ENCODE measurements at regions not wholly inside any gene's neighbourhood (a gene's known extent, or its start where the extent isn't known, plus 50 kb on each side); places are given as distances from the start of the nearest gene placed in this dataset.

DNA sequence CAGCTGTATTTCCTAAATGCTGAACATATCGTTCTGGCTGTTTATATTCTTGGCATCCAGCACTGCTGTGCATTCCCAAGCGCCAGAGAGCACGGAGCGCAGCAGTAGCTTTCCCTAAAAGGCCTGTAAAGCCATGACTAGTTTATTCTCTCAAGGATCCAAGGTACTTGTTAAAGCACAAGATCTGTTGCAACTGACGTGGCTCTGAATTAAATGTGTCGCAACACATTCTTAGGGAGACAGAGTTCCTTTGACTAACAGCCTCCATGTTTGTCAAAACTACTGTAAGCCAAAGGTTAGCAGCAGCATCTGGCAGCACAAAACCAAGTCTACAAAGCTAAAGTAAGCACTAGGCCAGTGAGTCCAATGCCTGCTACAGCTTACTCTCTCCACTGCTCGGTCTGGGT, 188.6 kb upstream of the FN1 start:
- in situ Hi-C loops (cut with HindIII; ENCODE audit: low sequenced_read_pairs), result no loop called here

GRCh38 chr2:215622837-215623236, 187.0 kb upstream of the FN1 start:
- in situ Hi-C loops (cut with HindIII; ENCODE audit: low sequenced_read_pairs), result no loop called here
- no peak for DNase-seq (ENCODE audit: low spot score)

More for the DNA sequence above, 188.6 kb upstream of the FN1 start:
- DNase-seq (ENCODE audit: low spot score), result no peak

DNA sequence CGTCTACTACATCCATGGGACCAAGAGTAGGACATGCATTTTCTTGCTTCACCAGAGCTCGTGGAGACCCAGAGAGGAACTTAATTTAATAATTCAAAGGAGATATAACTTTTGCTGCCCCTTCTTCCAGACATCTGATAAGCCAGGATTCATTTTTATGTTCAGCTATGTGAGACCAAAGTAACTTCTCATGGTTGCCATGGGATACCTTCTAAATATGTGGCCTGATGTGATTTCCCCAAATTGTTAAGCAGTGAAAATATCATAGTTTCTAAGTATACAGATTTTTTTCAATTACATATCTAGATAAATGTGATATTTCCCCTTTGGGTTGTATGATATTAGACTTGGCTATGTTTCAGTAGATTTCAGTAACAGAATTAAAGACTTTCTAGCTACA, 185.5 kb upstream of the FN1 start:
- no peak for DNase-seq (ENCODE audit: low spot score)
- in situ Hi-C loops (cut with HindIII; ENCODE audit: low sequenced_read_pairs), result no loop called here

DNA sequence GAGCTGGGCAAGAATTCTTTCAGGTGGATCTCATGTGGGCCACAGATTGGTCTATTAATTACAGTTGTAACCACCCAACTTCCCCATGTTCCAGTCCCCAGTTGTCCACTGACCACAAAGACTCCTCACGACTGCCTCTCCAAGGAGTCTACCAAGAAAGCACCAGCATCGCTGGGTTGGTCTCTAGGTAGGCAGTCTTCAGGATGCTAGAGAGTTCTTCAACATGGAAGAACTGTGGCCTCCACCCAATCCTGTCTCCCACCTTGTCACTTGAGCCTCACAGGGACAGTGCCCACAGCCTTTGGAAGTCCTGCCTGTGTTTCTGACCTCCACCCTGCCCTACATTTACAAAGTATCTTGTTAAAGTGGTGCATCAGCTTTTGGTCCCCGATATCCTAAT, 184.7 kb upstream of the FN1 start:
- DNase-seq (ENCODE audit: low spot score), result no peak
- in situ Hi-C loops (cut with HindIII; ENCODE audit: low sequenced_read_pairs), result no loop called here

- DNase-seq (ENCODE audit: low spot score), result no peak
- in situ Hi-C loops (cut with HindIII; ENCODE audit: low sequenced_read_pairs), result no loop called here
These were observed 184.1 kb upstream of the FN1 start for GRCh38 chr2:215619989-215620388.

GRCh38 chr2:215619022-215619958, 183.4 kb upstream of the FN1 start:
- in situ Hi-C loops (cut with HindIII; ENCODE audit: low sequenced_read_pairs), result no loop called here
- DNase-seq (ENCODE audit: low spot score), result no peak

- DNase-seq (ENCODE audit: low spot score), result no peak
- in situ Hi-C loops (cut with HindIII; ENCODE audit: low sequenced_read_pairs), result no loop called here
These were observed 182.3 kb upstream of the FN1 start for GRCh38 chr2:215618145-215618544.

- in situ Hi-C loops (cut with HindIII; ENCODE audit: low sequenced_read_pairs), result no loop called here
- no peak for DNase-seq (ENCODE audit: low spot score)
These were observed 181.4 kb upstream of the FN1 start for GRCh38 chr2:215617060-215617824.

DNA sequence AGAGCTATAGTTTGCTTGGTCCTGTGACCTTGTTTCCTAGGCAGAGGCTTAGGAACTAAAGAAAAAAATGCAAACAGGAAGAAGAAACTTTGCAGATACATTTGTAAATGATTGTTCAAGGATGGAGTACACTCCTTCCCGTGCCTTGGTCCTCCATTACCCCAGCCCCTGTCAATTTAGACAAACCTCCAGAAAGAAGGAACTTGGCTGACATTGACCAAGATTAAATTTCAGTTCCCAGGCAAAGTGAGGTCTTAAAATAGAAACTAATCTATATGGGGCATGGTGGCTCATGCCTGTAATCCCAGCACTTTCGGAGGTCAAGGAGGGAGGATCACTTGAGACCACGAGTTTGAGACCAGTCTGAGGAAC, 179.9 kb upstream of the FN1 start:
- no peak for DNase-seq (ENCODE audit: low spot score)
- in situ Hi-C loops (cut with HindIII; ENCODE audit: low sequenced_read_pairs), result no loop called here

DNA sequence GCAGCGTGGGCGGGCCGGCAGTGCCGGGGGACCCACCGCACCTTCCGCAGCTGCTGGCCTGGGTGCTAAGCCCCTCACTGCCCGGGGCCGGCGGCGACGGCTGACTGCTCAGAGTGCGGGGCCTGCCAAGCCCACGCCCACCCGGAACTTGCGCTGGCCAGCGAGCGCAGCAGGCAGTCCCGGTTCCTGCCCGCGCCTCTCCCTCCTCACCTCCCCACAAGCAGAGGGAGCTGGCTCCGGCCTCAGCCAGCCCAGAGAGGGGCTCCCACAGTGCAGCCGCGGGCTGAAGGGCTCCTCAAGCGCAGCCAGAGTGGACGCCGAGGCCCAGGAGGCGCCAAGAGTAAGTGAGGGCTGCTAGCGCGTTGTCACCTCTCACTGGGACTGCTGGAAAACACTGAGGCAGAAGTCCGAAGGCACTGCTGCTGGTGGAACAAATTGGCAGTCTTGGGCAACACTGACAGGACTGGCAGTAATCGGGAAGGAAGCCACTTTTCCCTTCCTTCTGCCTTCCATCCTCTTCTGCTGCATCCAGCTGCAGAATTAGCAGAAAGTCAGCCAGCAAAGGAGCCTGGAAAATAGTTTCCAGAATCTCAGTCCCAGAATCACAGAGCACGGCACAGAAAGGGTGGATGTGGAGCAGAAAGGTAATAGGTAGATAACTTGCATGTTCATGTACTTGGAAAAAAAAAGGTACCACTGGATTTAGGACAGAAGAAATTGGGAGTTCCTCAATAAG, 179.4 kb upstream of the FN1 start:
- in situ Hi-C loops (cut with HindIII; ENCODE audit: low sequenced_read_pairs), result no loop called here
- no peak for DNase-seq (ENCODE audit: low spot score)

DNA sequence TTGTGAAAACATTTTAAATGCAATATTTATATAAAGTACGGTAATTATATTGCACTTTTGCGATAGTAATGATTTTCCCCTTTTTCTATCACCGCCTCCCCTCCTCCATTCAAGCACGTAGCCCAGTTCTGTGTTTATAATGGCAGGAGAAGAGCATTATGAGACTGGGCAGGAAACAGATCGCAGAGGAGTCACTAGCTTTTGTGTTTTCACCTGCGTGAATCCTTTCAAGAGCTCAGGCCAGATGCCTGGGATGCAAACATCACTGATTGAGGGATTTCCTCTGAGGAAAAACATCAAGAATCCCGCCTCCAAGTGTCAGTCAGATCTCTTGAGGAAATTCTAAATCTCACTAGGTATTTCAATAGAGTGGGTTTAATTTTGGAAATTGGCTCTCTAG, 178.4 kb upstream of the FN1 start:
- in situ Hi-C loops (cut with HindIII; ENCODE audit: low sequenced_read_pairs), result no loop called here
- no peak for DNase-seq (ENCODE audit: low spot score)

- DNase-seq (ENCODE audit: low spot score), result no peak
- in situ Hi-C loops (cut with HindIII; ENCODE audit: low sequenced_read_pairs), result no loop called here
These were observed 178.0 kb upstream of the FN1 start for GRCh38 chr2:215613888-215614287.

- in situ Hi-C loops (cut with HindIII; ENCODE audit: low sequenced_read_pairs), result no loop called here
- DNase-seq (ENCODE audit: low spot score), result no peak
These were observed 177.4 kb upstream of the FN1 start for GRCh38 chr2:215613280-215613679.

GRCh38 chr2:215612786-215613185, 176.9 kb upstream of the FN1 start:
- no peak for DNase-seq (ENCODE audit: low spot score)
- in situ Hi-C loops (cut with HindIII; ENCODE audit: low sequenced_read_pairs), result no loop called here

DNA sequence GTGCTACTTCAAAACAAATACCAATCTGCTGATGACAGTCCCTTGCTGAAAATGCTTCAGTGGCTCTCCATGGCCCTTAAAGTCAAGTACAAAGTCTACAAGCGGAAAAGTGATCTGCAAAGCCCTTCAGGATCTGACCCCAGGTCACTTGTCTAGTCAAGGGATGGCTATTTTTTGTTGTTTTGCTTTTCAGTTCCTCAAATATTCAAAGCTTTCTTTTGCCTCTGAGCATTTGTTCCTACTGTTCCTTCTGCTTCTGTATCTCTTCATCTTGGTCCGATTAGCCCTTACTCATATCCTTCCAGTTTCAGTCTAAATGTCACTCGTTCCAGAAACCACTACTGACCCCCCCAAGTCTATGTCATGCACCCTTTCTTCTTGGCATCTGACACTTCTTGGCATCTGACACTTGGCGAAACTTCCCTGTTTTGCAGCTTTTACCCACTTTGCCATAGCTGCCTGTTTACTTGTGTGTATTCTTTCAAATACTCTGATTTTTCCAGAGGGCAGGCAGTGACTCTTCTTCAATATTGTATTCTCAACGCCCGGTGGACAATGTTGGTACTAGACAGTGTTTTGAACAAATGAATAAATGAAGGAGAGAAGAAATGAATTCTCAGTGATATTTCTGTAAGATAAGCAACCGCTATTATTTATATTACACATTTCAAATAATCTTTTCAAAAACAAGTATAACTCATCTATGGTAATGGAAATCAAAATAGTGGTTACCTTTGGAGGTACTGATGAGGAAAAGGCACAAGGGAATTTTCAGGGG, 175.9 kb upstream of the FN1 start:
- in situ Hi-C loops (cut with HindIII; ENCODE audit: low sequenced_read_pairs), result no loop called here
- no peak for DNase-seq (ENCODE audit: low spot score)

GRCh38 chr2:215609089-215610032, 173.5 kb upstream of the FN1 start:
- no peak for DNase-seq (ENCODE audit: low spot score)
- in situ Hi-C loops (cut with HindIII; ENCODE audit: low sequenced_read_pairs), result no loop called here

GRCh38 chr2:215607766-215608165, 171.9 kb upstream of the FN1 start:
- in situ Hi-C loops (cut with HindIII; ENCODE audit: low sequenced_read_pairs), result no loop called here
- DNase-seq (ENCODE audit: low spot score), result no peak

DNA sequence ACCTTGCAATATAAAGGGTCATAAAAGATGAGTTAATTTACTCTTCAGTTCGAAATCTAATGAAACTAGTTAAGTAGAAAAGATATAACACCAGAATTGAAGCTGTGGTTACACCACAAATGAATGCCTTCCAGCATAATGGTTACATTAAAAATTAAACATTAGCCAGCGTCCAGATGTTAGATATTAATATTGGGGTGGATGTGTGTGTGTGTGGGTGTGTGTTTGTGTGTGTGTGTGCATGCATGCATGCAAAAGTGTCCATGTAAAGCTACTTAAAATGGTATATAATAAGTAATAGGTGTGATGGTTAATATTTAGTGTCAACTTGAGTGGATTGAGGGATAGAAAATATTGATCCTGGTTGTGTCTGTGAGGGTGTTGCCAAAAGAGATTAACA, 170.4 kb upstream of the FN1 start:
- no peak for DNase-seq (ENCODE audit: low spot score)
- in situ Hi-C loops (cut with HindIII; ENCODE audit: low sequenced_read_pairs), result no loop called here

All from G401 (cell line).